ENCODE measurements at regions not wholly inside any gene's neighbourhood (a gene's known extent, or its start where the extent isn't known, plus 50 kb on each side); places are given as distances from the start of the nearest gene placed in this dataset.

GRCh38 chr5:58248221-58248620, 211.7 kb downstream of the PLK2 start:
- DNase-seq (ENCODE audit: low spot score) = no peak
- Histone ChIP-seq H3K36me3 (ENCODE audit: insufficient read depth, low read length, poor library complexity, severe bottlenecking) (no peaks in the 10 kb centered on the region), H3K4me1 (ENCODE audit: insufficient read depth, low read length, poor library complexity, severe bottlenecking) (no peaks in the 10 kb centered on the region), H3K9me3 (ENCODE audit: low read depth, low read length, poor library complexity, severe bottlenecking) (no peaks in the 10 kb centered on the region), H3K4me3 (ENCODE audit: low read depth, low read length, poor library complexity, severe bottlenecking) (no peak overlapping the region), H3K27ac (ENCODE audit: low read depth, low read length, poor library complexity, severe bottlenecking) (no peak overlapping the region), H3K27me3 (replicated peaks; ENCODE audit: insufficient read depth, low read depth, low read length, poor library complexity) (no peaks in the 10 kb centered on the region)
- intact Hi-C loops (cut with micrococcal nuclease; ENCODE audit: unreplicated experiment) = no loop called here
- BruUV-seq (replicated peaks) = no TSS peak
- TF ChIP-seq EZH2 (IDR thresholded peaks at IDR 0.05; ENCODE audit: borderline replicate concordance, low read depth, low read length, poor library complexity, severe bottlenecking) = no peak
- TF ChIP-seq CTCF (conservative IDR thresholded peaks at IDR 0.05; ENCODE audit: low read depth, low read length) = no peak
- POLR2A ChIA-PET (ENCODE audit: low non-redundant PET) = no interaction called here
- CTCF ChIA-PET = no interaction called here

GRCh38 chr5:58246461-58246944, 213.4 kb downstream of the PLK2 start:
- Histone ChIP-seq H3K27ac (ENCODE audit: low read depth, low read length, poor library complexity, severe bottlenecking) (no peak overlapping the region), H3K27me3 (replicated peaks; ENCODE audit: insufficient read depth, low read depth, low read length, poor library complexity) (no peaks in the 10 kb centered on the region), H3K4me1 (ENCODE audit: insufficient read depth, low read length, poor library complexity, severe bottlenecking) (no peaks in the 10 kb centered on the region), H3K9me3 (ENCODE audit: low read depth, low read length, poor library complexity, severe bottlenecking) (no peaks in the 10 kb centered on the region), H3K4me3 (ENCODE audit: low read depth, low read length, poor library complexity, severe bottlenecking) (no peak overlapping the region), H3K36me3 (ENCODE audit: insufficient read depth, low read length, poor library complexity, severe bottlenecking) (no peaks in the 10 kb centered on the region)
- no peak for DNase-seq (ENCODE audit: low spot score)
- TF ChIP-seq CTCF (conservative IDR thresholded peaks at IDR 0.05; ENCODE audit: low read depth, low read length) (no peak), EZH2 (IDR thresholded peaks at IDR 0.05; ENCODE audit: borderline replicate concordance, low read depth, low read length, poor library complexity, severe bottlenecking) (no peak)
- intact Hi-C loops (cut with micrococcal nuclease; ENCODE audit: unreplicated experiment) = no loop called here
- BruUV-seq (replicated peaks) = no TSS peak
- POLR2A ChIA-PET (ENCODE audit: low non-redundant PET) = no interaction called here
- CTCF ChIA-PET = no interaction called here

- Histone ChIP-seq H3K9me3 (ENCODE audit: low read depth, low read length, poor library complexity, severe bottlenecking) (no peaks in the 10 kb centered on the region), H3K36me3 (ENCODE audit: insufficient read depth, low read length, poor library complexity, severe bottlenecking) (no peaks in the 10 kb centered on the region), H3K4me3 (ENCODE audit: low read depth, low read length, poor library complexity, severe bottlenecking) (no peak overlapping the region), H3K27ac (ENCODE audit: low read depth, low read length, poor library complexity, severe bottlenecking) (no peak overlapping the region), H3K4me1 (ENCODE audit: insufficient read depth, low read length, poor library complexity, severe bottlenecking) (no peaks in the 10 kb centered on the region), H3K27me3 (replicated peaks; ENCODE audit: insufficient read depth, low read depth, low read length, poor library complexity) (no peaks in the 10 kb centered on the region)
- BruUV-seq (replicated peaks) = no TSS peak
- POLR2A ChIA-PET (ENCODE audit: low non-redundant PET) = no interaction called here
- CTCF ChIA-PET = no interaction called here
- intact Hi-C loops (cut with micrococcal nuclease; ENCODE audit: unreplicated experiment) = no loop called here
- TF ChIP-seq EZH2 (IDR thresholded peaks at IDR 0.05; ENCODE audit: borderline replicate concordance, low read depth, low read length, poor library complexity, severe bottlenecking) = no peak
- no peak for TF ChIP-seq CTCF (conservative IDR thresholded peaks at IDR 0.05; ENCODE audit: low read depth, low read length)
- no peak for DNase-seq (ENCODE audit: low spot score)
These were observed 214.4 kb downstream of the PLK2 start for GRCh38 chr5:58245476-58245840.
